CD4-positive, CD25-positive, alpha-beta regulatory T cell (primary cell): ENCODE measurements at regions not wholly inside any gene's neighbourhood (a gene's known extent, or its start where the extent isn't known, plus 50 kb on each side); places are given as distances from the start of the nearest gene placed in this dataset.

ENCODE experiments used
- ATAC-seq, 2 donors: fragments of 150-1000 bp; cut with Tn5 transposase; one replicate each; pipeline ENCODE4 v1.10.0; 2021; ENCODE audit warnings: low read depth in 2 of 2, moderate number of reproducible peaks in 2 of 2, moderate library complexity in 1 of 2
- DNase-seq, 3 donors: peaks; one replicate each; pipeline versions ENCODE4 v3.0.0 to v3.0.0-alpha.2; 2012 to 2022; ENCODE audit warnings: mixed read lengths in 1 of 3
- H3K27ac ChIP-seq: one replicate; pipeline ENCODE4 v1.7.0; 2013; ENCODE audit warnings: mild to moderate bottlenecking, low read length; ENCODE audit not compliant: insufficient read depth, poor library complexity, severe bottlenecking
- H3K27me3 ChIP-seq: one replicate; pipeline ENCODE4 v1.7.0; 2013; ENCODE audit warnings: low read length; ENCODE audit not compliant: control insufficient read depth, insufficient read depth
- H3K36me3 ChIP-seq: one replicate; pipeline ENCODE4 v1.7.0; 2013; ENCODE audit warnings: mild to moderate bottlenecking, low read length, moderate library complexity; ENCODE audit not compliant: control insufficient read depth, insufficient read depth
- H3K4me1 ChIP-seq: 2 replicates; pipeline ENCODE4 v1.7.0; 2013; ENCODE audit warnings: mild to moderate bottlenecking, low read length; ENCODE audit not compliant: insufficient read depth, control insufficient read depth, poor library complexity, severe bottlenecking
- H3K4me3 ChIP-seq: one replicate; pipeline ENCODE4 v1.7.0; 2013; ENCODE audit warnings: low read depth, mild to moderate bottlenecking, low read length, moderate library complexity
- H3K9me3 ChIP-seq, 2 experiments: 1 replicate in 1 of 2; 2 replicates in 1 of 2; pipeline ENCODE4 v1.7.0; 2013; ENCODE audit warnings: low read length in 2 of 2, mild to moderate bottlenecking in 1 of 2, moderate library complexity in 1 of 2; ENCODE audit not compliant: control insufficient read depth in 2 of 2
- H3K27ac Mint-ChIP-seq, 3 donors: one replicate each; pipeline ENCODE4 v1.8.0; 2020 to 2022; ENCODE audit warnings: mild to moderate bottlenecking in 3 of 3, mixed read lengths in 3 of 3, moderate library complexity in 2 of 3
- H3K27me3 Mint-ChIP-seq: one replicate; pipeline ENCODE4 v1.8.0; 2022; ENCODE audit warnings: mild to moderate bottlenecking, mixed read lengths
- H3K36me3 Mint-ChIP-seq: one replicate; pipeline ENCODE4 v1.8.0; 2020; ENCODE audit warnings: mixed read lengths
- H3K4me1 Mint-ChIP-seq, 4 donors: one replicate each; pipeline ENCODE4 v1.8.0; 2020 to 2022; ENCODE audit warnings: mixed read lengths in 4 of 4, mild to moderate bottlenecking in 1 of 4
- H3K4me3 Mint-ChIP-seq, 4 donors: one replicate each; pipeline ENCODE4 v1.8.0; 2020 to 2022; ENCODE audit warnings: mild to moderate bottlenecking in 4 of 4, mixed read lengths in 4 of 4, moderate library complexity in 3 of 4
- H3K9me3 Mint-ChIP-seq, 7 donors: one replicate each; pipeline ENCODE4 v1.8.0; 2020 to 2022; ENCODE audit warnings: mixed read lengths in 7 of 7, mild to moderate bottlenecking in 3 of 7, moderate library complexity in 2 of 7

DNA sequence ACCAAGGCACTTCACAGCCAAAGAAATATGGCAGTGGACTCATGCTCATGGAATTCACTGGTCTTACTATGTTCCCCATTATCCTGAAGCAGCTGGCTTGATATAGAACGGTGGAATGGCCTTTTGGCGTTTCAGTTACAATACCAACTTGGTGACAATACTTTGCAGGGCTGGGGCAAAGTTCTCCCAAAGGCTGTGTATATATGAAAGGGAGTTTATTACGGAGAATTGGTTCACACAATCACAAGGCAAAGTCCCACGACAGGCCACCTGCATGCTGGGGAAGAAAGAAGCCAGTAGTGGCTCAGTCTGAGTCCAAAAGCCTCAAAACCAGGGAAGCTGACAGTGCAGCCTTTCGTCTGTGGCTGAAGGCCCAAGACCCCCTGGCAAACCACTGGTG is 50.8 kb upstream of the SMARCAD1 start:
- no peak for ATAC-seq
- DNase-seq: no peak
- no peaks in the 10 kb centered on the region for H3K4me1 ChIP-seq
- no peak overlapping the region for H3K4me3 Mint-ChIP-seq
- H3K9me3 ChIP-seq: no peaks in the 10 kb centered on the region
- no peaks in the 10 kb centered on the region for H3K36me3 ChIP-seq
- no peak overlapping the region for H3K4me3 ChIP-seq
- H3K27me3 Mint-ChIP-seq: no peaks in the 10 kb centered on the region
- peaks cover 0 to 12% (median 1%) of the 10 kb centered on the region in 7 donors for H3K9me3 Mint-ChIP-seq
- no peaks in the 10 kb centered on the region for H3K36me3 Mint-ChIP-seq
- H3K4me1 Mint-ChIP-seq: peaks cover 0 to 2% (median 0%) of the 10 kb centered on the region in 4 donors
- no peak overlapping the region for H3K27ac Mint-ChIP-seq
- H3K27me3 ChIP-seq: no peaks in the 10 kb centered on the region
- no peak overlapping the region for H3K27ac ChIP-seq
